ENCODE measurements at regions not wholly inside any gene's neighbourhood (a gene's known extent, or its start where the extent isn't known, plus 50 kb on each side); places are given as distances from the start of the nearest gene placed in this dataset.

DNA sequence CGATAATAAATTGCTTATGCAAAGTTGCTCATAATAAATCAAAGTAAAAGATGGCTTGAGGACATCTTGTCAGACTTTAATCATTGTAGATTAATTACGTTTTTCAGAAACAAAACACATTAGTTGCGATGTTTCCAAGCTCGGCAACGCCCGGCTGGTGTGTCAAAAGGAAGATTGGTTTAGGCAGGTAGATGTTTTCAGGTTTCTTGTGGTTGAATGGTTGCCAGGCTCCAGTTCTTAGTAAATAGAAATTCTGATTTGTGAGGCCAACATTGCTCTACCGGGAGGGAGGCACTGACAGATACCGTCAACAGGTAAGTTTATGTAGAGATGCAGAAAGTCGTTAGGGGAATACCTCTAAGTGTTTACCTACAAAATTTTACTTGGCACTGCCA is 280.3 kb downstream of the NPR3 start:
- no peak overlapping the region for H3K4me3 ChIP-seq (ENCODE audit: control insufficient read depth, low read depth, low read length)
- no peak for TF ChIP-seq CTCF (conservative IDR thresholded peaks at IDR 0.05; ENCODE audit: control insufficient read depth, insufficient read depth, low read depth, low read length)
- no peak for DNase-seq (ENCODE audit: low read depth)

- no peak overlapping the region for H3K4me3 ChIP-seq (ENCODE audit: control insufficient read depth, low read depth, low read length)
- DNase-seq (ENCODE audit: low read depth), result no peak
- TF ChIP-seq CTCF (conservative IDR thresholded peaks at IDR 0.05; ENCODE audit: control insufficient read depth, insufficient read depth, low read depth, low read length), result no peak
Measured at GRCh38 chr5:32996336-32996735, 285.2 kb downstream of the NPR3 start.

- no peak overlapping the region for H3K4me3 ChIP-seq (ENCODE audit: control insufficient read depth, low read depth, low read length)
- DNase-seq (ENCODE audit: low read depth), result no peak
- TF ChIP-seq CTCF (conservative IDR thresholded peaks at IDR 0.05; ENCODE audit: control insufficient read depth, insufficient read depth, low read depth, low read length), result no peak
Measured at GRCh38 chr5:33008751-33009418, 297.8 kb downstream of the NPR3 start.

DNA sequence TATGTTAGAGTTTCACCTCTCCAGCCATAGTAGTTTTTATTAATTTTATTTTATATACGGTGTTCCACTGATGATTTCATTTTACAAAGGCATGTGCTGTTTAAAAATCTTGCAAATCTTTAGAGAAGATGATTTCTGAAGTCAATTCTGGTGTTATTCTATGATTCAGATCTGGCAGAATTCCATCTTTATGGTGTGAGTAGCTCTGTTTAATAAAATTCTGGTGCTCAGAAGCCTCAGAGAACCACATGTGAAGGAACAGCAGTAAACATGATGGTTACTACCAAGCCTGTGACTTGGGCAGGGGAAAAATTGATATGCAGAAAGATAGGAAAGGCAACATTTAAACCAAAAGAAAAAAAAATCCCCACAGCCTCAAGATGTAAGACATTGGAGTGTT is 299.7 kb downstream of the NPR3 start:
- TF ChIP-seq CTCF (conservative IDR thresholded peaks at IDR 0.05; ENCODE audit: control insufficient read depth, insufficient read depth, low read depth, low read length), result no peak
- peak; percentile 44 for DNase-seq (ENCODE audit: low read depth)

GRCh38 chr5:33011801-33012200 is 300.7 kb downstream of the NPR3 start:
- no peak for DNase-seq (ENCODE audit: low read depth)
- H3K4me3 ChIP-seq (ENCODE audit: control insufficient read depth, low read depth, low read length), result no peak overlapping the region
- no peak for TF ChIP-seq CTCF (conservative IDR thresholded peaks at IDR 0.05; ENCODE audit: control insufficient read depth, insufficient read depth, low read depth, low read length)

More for the DNA sequence above, 299.7 kb downstream of the NPR3 start:
- no peak overlapping the region for H3K4me3 ChIP-seq (ENCODE audit: control insufficient read depth, low read depth, low read length)

GRCh38 chr5:33023649-33024048 is 312.5 kb downstream of the NPR3 start:
- no peak for TF ChIP-seq CTCF (conservative IDR thresholded peaks at IDR 0.05; ENCODE audit: control insufficient read depth, insufficient read depth, low read depth, low read length)
- H3K4me3 ChIP-seq (ENCODE audit: control insufficient read depth, low read depth, low read length), result no peak overlapping the region
- no peak for DNase-seq (ENCODE audit: low read depth)

All from fibroblast of mammary gland (primary cell).